ENCODE measurements at regions not wholly inside any gene's neighbourhood (a gene's known extent, or its start where the extent isn't known, plus 50 kb on each side); places are given as distances from the start of the nearest gene placed in this dataset.

DNA sequence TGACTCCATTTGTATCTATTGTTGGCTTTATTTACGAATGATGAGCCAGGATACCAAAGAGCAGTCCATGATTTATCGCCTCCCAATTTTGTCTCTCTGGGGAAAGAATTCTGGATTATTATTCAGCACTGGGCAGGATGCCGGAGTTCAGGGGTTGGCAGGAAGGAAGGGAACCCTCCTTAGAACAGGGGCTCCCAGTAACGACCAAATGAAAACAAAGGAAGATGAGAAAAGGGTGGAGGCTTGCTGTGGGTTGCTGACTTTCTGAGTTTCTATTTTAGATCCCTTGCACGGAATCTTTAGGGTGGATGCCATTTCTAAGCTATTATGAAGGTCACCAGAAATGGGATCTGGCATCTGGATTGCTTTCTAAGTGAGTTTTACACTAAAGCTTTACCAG is 231.2 kb upstream of the LYPLAL1 start:
- WGBS, 2 experiments (ENCODE audit: insufficient coverage in 1 of 2, insufficient read length in 1 of 2) = 91 to 96% methylated on average over 3 to 5 of the region's 5 CpGs
- DNase-seq = no peak
- Mint-ChIP-seq H3K27ac (no peak overlapping the region), H3K27me3 (ENCODE audit: insufficient read depth) (no peaks in the 10 kb centered on the region), H3K9me3 (peaks cover 15% of the 10 kb centered on the region), H3K36me3 (ENCODE audit: low read depth) (no peaks in the 10 kb centered on the region), H3K4me1 (no peaks in the 10 kb centered on the region), H3K4me3 (no peak overlapping the region)
- H3K4me3 ChIP-seq (ENCODE audit: low read length) = no peak overlapping the region
- H3K9me3 ChIP-seq (ENCODE audit: control insufficient read depth, low read length) = peaks cover 8% of the 10 kb centered on the region
- TF ChIP-seq CTCF (conservative IDR thresholded peaks at IDR 0.05) = no peak
- H3K27me3 ChIP-seq (ENCODE audit: control insufficient read depth, insufficient read depth, low read length, poor library complexity, severe bottlenecking) = no peaks in the 10 kb centered on the region
- no peaks in the 10 kb centered on the region for H3K36me3 ChIP-seq (ENCODE audit: control insufficient read depth, insufficient read depth, low read length)
- no peak overlapping the region for H3K9ac ChIP-seq (ENCODE audit: extremely low read depth, low read length, poor library complexity, severe bottlenecking)
- H3K4me1 ChIP-seq (ENCODE audit: control insufficient read depth, insufficient read depth, low read length) = no peaks in the 10 kb centered on the region
- H3K27ac ChIP-seq (ENCODE audit: low read depth, low read length) = no peak overlapping the region

DNA sequence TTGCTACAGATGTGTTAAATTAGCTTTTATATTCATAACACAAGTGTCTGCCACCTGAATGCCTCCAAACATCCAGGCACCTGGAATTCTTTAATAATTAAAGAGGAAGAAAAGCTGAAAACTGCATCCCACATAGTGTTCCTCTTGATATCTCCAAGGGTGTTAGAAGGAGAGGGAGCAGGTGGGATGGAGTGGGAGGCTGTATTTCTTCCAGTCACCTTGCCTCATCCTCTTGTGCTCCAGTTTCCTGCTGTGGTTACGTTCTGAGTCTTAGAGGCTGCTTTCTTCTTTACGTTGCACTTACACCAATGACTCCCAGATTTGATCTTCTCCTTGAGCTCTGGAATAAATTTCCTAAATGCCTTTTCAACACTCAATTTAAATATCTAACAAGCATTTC is 230.3 kb upstream of the LYPLAL1 start:
- Histone ChIP-seq H3K4me3 (ENCODE audit: low read length) (no peak overlapping the region), H3K27ac (ENCODE audit: low read depth, low read length) (no peak overlapping the region), H3K9ac (ENCODE audit: extremely low read depth, low read length, poor library complexity, severe bottlenecking) (no peak overlapping the region), H3K9me3 (ENCODE audit: control insufficient read depth, low read length) (peaks cover 8% of the 10 kb centered on the region), H3K36me3 (ENCODE audit: control insufficient read depth, insufficient read depth, low read length) (no peaks in the 10 kb centered on the region), H3K4me1 (ENCODE audit: control insufficient read depth, insufficient read depth, low read length) (no peaks in the 10 kb centered on the region), H3K27me3 (ENCODE audit: control insufficient read depth, insufficient read depth, low read length, poor library complexity, severe bottlenecking) (no peaks in the 10 kb centered on the region)
- Mint-ChIP-seq H3K9me3 (peaks cover 15% of the 10 kb centered on the region), H3K27me3 (ENCODE audit: insufficient read depth) (no peaks in the 10 kb centered on the region), H3K4me1 (peaks cover 2% of the 10 kb centered on the region), H3K4me3 (no peak overlapping the region), H3K36me3 (ENCODE audit: low read depth) (no peaks in the 10 kb centered on the region), H3K27ac (no peak overlapping the region)
- 85 to 100% methylated on average over 2 of the region's 2 CpGs for WGBS, 2 experiments (ENCODE audit: insufficient coverage in 1 of 2, insufficient read length in 1 of 2)
- DNase-seq = no peak
- no peak for TF ChIP-seq CTCF (conservative IDR thresholded peaks at IDR 0.05)

DNA sequence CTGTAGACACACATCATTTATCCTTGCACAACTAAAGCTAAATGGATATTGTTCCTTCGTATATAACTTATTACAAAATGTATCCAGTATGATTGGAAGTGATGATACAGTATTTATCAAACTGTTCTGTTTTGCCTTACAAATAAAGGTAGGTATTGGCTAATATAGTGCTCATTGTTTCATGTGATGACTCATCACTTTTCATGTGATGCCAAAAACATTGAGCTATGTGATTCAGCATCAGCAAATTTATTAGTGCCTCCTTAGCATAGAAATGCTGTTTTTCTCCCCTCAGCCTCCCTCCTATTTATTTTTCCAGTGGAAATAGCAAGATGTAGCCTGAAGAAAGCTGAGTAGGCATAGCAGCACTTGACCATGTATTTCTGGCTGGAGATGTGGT is 228.6 kb upstream of the LYPLAL1 start:
- H3K4me3 Mint-ChIP-seq = no peak overlapping the region
- peaks cover 2% of the 10 kb centered on the region for H3K4me1 Mint-ChIP-seq
- H3K27me3 Mint-ChIP-seq (ENCODE audit: insufficient read depth) = no peaks in the 10 kb centered on the region
- H3K27me3 ChIP-seq (ENCODE audit: control insufficient read depth, insufficient read depth, low read length, poor library complexity, severe bottlenecking) = no peaks in the 10 kb centered on the region
- no peaks in the 10 kb centered on the region for H3K36me3 Mint-ChIP-seq (ENCODE audit: low read depth)
- H3K4me3 ChIP-seq (ENCODE audit: low read length) = no peak overlapping the region
- H3K4me1 ChIP-seq (ENCODE audit: control insufficient read depth, insufficient read depth, low read length) = no peaks in the 10 kb centered on the region
- H3K27ac ChIP-seq (ENCODE audit: low read depth, low read length) = no peak overlapping the region
- no peaks in the 10 kb centered on the region for H3K36me3 ChIP-seq (ENCODE audit: control insufficient read depth, insufficient read depth, low read length)
- H3K9me3 Mint-ChIP-seq = peaks cover 10% of the 10 kb centered on the region
- TF ChIP-seq CTCF (conservative IDR thresholded peaks at IDR 0.05) = no peak
- H3K27ac Mint-ChIP-seq = no peak overlapping the region
- H3K9ac ChIP-seq (ENCODE audit: extremely low read depth, low read length, poor library complexity, severe bottlenecking) = no peak overlapping the region
- no peak for DNase-seq
- peaks cover 8% of the 10 kb centered on the region for H3K9me3 ChIP-seq (ENCODE audit: control insufficient read depth, low read length)
- WGBS, 2 experiments (ENCODE audit: insufficient coverage in 1 of 2, insufficient read length in 1 of 2) = 100% methylated on average over 1 of the region's 1 CpG; no CpG with 5 or more reads in 1 of the 2 experiments

Measured in endodermal cell (in vitro differentiated cells).